GM23338 (cell line): ENCODE measurements at regions not wholly inside any gene's neighbourhood (a gene's known extent, or its start where the extent isn't known, plus 50 kb on each side); places are given as distances from the start of the nearest gene placed in this dataset.

Source experiments
- ATAC-seq: fragments of 200-7000 bp; cut with Tn5 transposase; 3 replicates; pipeline ENCODE4 v1.9.1; 2020
- DNase-seq: peaks from one replicate; pipeline ENCODE4 v3.0.0-alpha.2; 2015; ENCODE audit warnings: low spot score
- H2AFZ ChIP-seq: fragments of 200-600 bp; sonication (generic); 2 replicates; pipeline ENCODE4 v1.8.0; 2016; ENCODE audit warnings: antibody characterized with exemption, mild to moderate bottlenecking, moderate library complexity
- H3F3A ChIP-seq: fragments of 200-600 bp; sonication (generic); replicated peaks from 2 replicates; pipeline ENCODE4 v1.8.0; 2017; ENCODE audit warnings: antibody characterized with exemption, mixed run types, low read depth
- H3K27ac ChIP-seq: fragments of 200-600 bp; sonication (generic); 2 replicates; pipeline ENCODE4 v1.6.1; 2016; ENCODE audit warnings: low read depth
- H3K27me3 ChIP-seq: fragments of 200-600 bp; sonication (generic); 2 replicates; pipeline ENCODE4 v1.8.0; 2016; ENCODE audit warnings: mild to moderate bottlenecking, mixed run types, moderate library complexity; ENCODE audit not compliant: insufficient read depth
- H3K36me3 ChIP-seq: fragments of 200-600 bp; sonication (generic); 2 replicates; pipeline ENCODE4 v1.8.0; 2016; ENCODE audit warnings: mild to moderate bottlenecking; ENCODE audit not compliant: insufficient read depth
- H3K4me1 ChIP-seq: fragments of 200-600 bp; sonication (generic); 2 replicates; pipeline ENCODE4 v1.8.0; 2016; ENCODE audit warnings: mild to moderate bottlenecking, moderate library complexity; ENCODE audit not compliant: insufficient read depth
- H3K4me2 ChIP-seq: fragments of 200-600 bp; sonication (generic); 2 replicates; pipeline ENCODE4 v1.7.1; 2017; ENCODE audit warnings: mixed run types
- H3K4me3 ChIP-seq: fragments of 200-600 bp; sonication (generic); 2 replicates; pipeline ENCODE4 v1.6.1; 2016; ENCODE audit warnings: mixed run types
- H3K79me2 ChIP-seq: fragments of 200-600 bp; sonication (generic); replicated peaks from 2 replicates; pipeline ENCODE4 v1.8.0; 2017; ENCODE audit warnings: mild to moderate bottlenecking; ENCODE audit not compliant: insufficient read depth
- H3K9me2 ChIP-seq: fragments of 200-600 bp; sonication (generic); 2 replicates; pipeline ENCODE4 v1.8.0; 2017; ENCODE audit not compliant: insufficient read depth
- H4K20me1 ChIP-seq: fragments of 200-600 bp; sonication (generic); replicated peaks from 2 replicates; pipeline ENCODE4 v1.8.0; 2017; ENCODE audit warnings: mild to moderate bottlenecking; ENCODE audit not compliant: insufficient read depth
- H3K27ac Mint-ChIP-seq: 2 replicates; pipeline ENCODE4 v1.8.0; 2020; ENCODE audit warnings: inconsistent platforms, mild to moderate bottlenecking, moderate library complexity, mixed read lengths
- H3K27me3 Mint-ChIP-seq: 3 replicates; pipeline ENCODE4 v1.8.0; 2022; ENCODE audit warnings: low read depth, mild to moderate bottlenecking, moderate library complexity, mixed read lengths, inconsistent platforms; ENCODE audit not compliant: insufficient read depth, poor library complexity
- H3K36me3 Mint-ChIP-seq: 3 replicates; pipeline ENCODE4 v1.8.0; 2021; ENCODE audit warnings: low read depth, mild to moderate bottlenecking, inconsistent platforms, moderate library complexity, mixed read lengths
- H3K4me1 Mint-ChIP-seq: 3 replicates; pipeline ENCODE4 v1.8.0; 2020; ENCODE audit warnings: mild to moderate bottlenecking, inconsistent platforms, mixed read lengths
- H3K4me3 Mint-ChIP-seq: 3 replicates; pipeline ENCODE4 v1.8.0; 2021; ENCODE audit warnings: moderate library complexity, mild to moderate bottlenecking, inconsistent platforms, mixed read lengths
- H3K9me3 Mint-ChIP-seq: 3 replicates; pipeline ENCODE4 v1.8.0; 2020; ENCODE audit warnings: moderate library complexity, mild to moderate bottlenecking, inconsistent platforms, mixed read lengths
- CREB1 ChIP-seq: fragments of 250-450 bp; sonication (Bioruptor Pico); IDR thresholded peaks from 2 replicates; pipeline ENCODE4 v1.5.0; 2020; ENCODE audit warnings: low read depth, mild to moderate bottlenecking, moderate library complexity
- EZH2 ChIP-seq: fragments of 200-600 bp; sonication (generic); IDR thresholded peaks from one replicate; pipeline ENCODE4 v1.8.0; 2017; ENCODE audit warnings: antibody characterized with exemption, mild to moderate bottlenecking, low read depth; ENCODE audit not compliant: unreplicated experiment
- NANOG ChIP-seq: IDR thresholded peaks from 2 replicates; pipeline ENCODE4 v1.6.1; 2016; ENCODE audit warnings: antibody characterized with exemption, borderline replicate concordance
- POLR2AphosphoS5 ChIP-seq: IDR thresholded peaks from 2 replicates; pipeline ENCODE4 v1.6.1; 2016; ENCODE audit warnings: antibody characterized with exemption, low read depth
- STAT1 ChIP-seq: IDR thresholded peaks from one replicate; pipeline ENCODE4 v1.6.1; 2016; ENCODE audit warnings: antibody characterized with exemption; ENCODE audit not compliant: unreplicated experiment
- ZNF114 ChIP-seq: fragments of 250-450 bp; sonication (Bioruptor Pico); IDR thresholded peaks from 2 replicates; pipeline ENCODE4 v1.5.0; 2020; ENCODE audit warnings: mild to moderate bottlenecking, moderate library complexity
- ZNF331 ChIP-seq: fragments of 250-450 bp; sonication (Bioruptor Pico); IDR thresholded peaks from 2 replicates; pipeline ENCODE4 v1.5.0; 2020; ENCODE audit warnings: low read depth, mild to moderate bottlenecking, moderate library complexity
- TF ChIP-seq, protein P1 (sequence below), 2 experiments: fragments of 200-600 bp in 1 of 2; sonication (generic) in 1 of 2; conservative IDR thresholded peaks; 2 replicates each; pipeline versions ENCODE4 v1.5.1 to v1.6.1; 2016 to 2017; ENCODE audit warnings: antibody characterized with exemption in 2 of 2, low read depth in 2 of 2, mild to moderate bottlenecking in 2 of 2, moderate library complexity in 1 of 2
- TF ChIP-seq, protein P2 (sequence below): IDR thresholded peaks from one replicate; pipeline ENCODE4 v1.6.1; 2018; ENCODE audit warnings: antibody characterized with exemption; ENCODE audit not compliant: unreplicated experiment
- TF ChIP-seq, protein P3 (sequence below): IDR thresholded peaks from 2 replicates; pipeline ENCODE4 v1.6.1; 2016; ENCODE audit warnings: antibody characterized with exemption

DNA sequence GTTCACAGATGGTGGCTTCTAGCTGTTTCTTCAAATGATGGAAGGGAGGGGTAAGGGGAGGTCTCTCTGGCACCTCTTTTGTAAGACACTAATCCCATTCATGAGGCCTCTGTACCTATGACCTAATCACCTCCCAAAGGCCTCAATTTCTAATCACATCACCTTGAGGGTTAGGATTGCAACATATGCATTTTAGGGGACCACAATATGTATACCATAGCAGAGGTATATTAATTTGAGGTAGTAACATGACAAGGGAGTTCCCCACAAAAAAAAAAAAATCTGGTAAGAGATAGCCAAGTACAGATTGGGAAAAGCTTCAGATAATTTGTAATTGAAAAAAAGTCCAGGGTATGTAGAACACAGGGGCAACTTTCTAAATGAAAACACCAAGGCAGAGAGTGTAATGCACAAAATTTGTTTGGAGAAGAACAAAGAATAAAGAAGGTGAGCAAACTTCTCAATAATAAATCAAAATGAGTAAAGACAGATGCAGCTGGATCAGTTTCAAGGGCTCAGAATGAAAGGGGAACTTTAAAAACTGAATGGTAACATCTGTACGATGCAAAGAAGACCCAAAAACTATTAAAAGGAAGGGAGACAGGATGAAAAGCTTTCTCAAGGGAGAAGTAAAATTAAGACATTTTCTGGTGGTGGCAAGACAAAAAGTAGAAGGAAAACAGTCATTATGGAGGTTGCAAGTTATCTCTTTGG, 125.5 kb upstream of the DCN start:
- H3K27me3 ChIP-seq: no peaks in the 10 kb centered on the region
- H3K36me3 ChIP-seq: no peaks in the 10 kb centered on the region
- H3K4me1 ChIP-seq: peaks cover 19% of the 10 kb centered on the region
- no peak overlapping the region for H3K4me2 ChIP-seq
- no peak overlapping the region for H3K27ac ChIP-seq
- no peaks in the 10 kb centered on the region for H3K27me3 Mint-ChIP-seq
- no peaks in the 10 kb centered on the region for H3K36me3 Mint-ChIP-seq
- no peak overlapping the region for H3K27ac Mint-ChIP-seq
- H3F3A ChIP-seq: no peaks in the 10 kb centered on the region
- ATAC-seq (no peak), DNase-seq (no peak)
- no peaks in the 10 kb centered on the region for H3K9me3 Mint-ChIP-seq
- H3K4me3 ChIP-seq: no peak overlapping the region
- no peaks in the 10 kb centered on the region for H4K20me1 ChIP-seq
- no peaks in the 10 kb centered on the region for H3K79me2 ChIP-seq
- peak overlapping the region; percentile 53; the same call in 1 of the 2 replicates for H2AFZ ChIP-seq
- no peaks in the 10 kb centered on the region for H3K9me2 ChIP-seq
- H3K4me1 Mint-ChIP-seq: peaks cover 15% of the 10 kb centered on the region
- TF ChIP-seq POLR2AphosphoS5 (no peak), ZNF331 (CRISPR knock-in tag) (no peak), NANOG (no peak), EZH2 (no peak), ZNF114 (CRISPR knock-in tag) (no peak), CREB1 (CRISPR knock-in tag) (no peak)
- TF ChIP-seq, protein P1, sequence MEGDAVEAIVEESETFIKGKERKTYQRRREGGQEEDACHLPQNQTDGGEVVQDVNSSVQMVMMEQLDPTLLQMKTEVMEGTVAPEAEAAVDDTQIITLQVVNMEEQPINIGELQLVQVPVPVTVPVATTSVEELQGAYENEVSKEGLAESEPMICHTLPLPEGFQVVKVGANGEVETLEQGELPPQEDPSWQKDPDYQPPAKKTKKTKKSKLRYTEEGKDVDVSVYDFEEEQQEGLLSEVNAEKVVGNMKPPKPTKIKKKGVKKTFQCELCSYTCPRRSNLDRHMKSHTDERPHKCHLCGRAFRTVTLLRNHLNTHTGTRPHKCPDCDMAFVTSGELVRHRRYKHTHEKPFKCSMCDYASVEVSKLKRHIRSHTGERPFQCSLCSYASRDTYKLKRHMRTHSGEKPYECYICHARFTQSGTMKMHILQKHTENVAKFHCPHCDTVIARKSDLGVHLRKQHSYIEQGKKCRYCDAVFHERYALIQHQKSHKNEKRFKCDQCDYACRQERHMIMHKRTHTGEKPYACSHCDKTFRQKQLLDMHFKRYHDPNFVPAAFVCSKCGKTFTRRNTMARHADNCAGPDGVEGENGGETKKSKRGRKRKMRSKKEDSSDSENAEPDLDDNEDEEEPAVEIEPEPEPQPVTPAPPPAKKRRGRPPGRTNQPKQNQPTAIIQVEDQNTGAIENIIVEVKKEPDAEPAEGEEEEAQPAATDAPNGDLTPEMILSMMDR (conservative IDR thresholded peaks at IDR 0.05; ENCODE audit: low read depth in 2 of 2): no peak
- no peak overlapping the region for H3K4me3 Mint-ChIP-seq

DNA sequence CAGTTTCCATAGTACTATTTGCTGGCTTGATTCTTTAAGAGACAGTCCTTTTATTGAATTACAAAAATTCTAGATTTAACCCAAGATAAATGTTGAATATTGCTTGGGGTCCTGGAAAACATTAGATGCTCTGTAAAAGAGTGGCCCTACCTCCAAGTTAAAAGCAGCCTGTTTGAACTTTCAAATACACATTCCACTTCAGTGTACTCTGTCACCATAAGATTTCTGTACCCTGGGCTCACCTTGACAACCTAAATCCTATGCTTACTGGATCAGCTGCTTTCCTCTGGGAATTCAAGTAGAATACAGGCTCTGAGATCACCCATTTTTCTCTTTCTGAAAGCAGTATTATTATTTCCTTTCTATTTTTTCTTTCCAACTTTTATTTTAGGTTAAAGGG, 107.7 kb upstream of the DCN start:
- DNase-seq (no peak), ATAC-seq (no peak)
- no peaks in the 10 kb centered on the region for H3K27me3 ChIP-seq
- no peaks in the 10 kb centered on the region for H3K79me2 ChIP-seq
- H4K20me1 ChIP-seq: no peaks in the 10 kb centered on the region
- H2AFZ ChIP-seq: no peak overlapping the region
- no peak overlapping the region for H3K4me2 ChIP-seq
- Mint-ChIP-seq H3K4me3 (no peak overlapping the region), H3K4me1 (peaks cover 2% of the 10 kb centered on the region; the same call in 1 of the 3 replicates), H3K36me3 (no peaks in the 10 kb centered on the region), H3K27ac (no peak overlapping the region), H3K27me3 (no peaks in the 10 kb centered on the region), H3K9me3 (no peaks in the 10 kb centered on the region)
- H3K4me3 ChIP-seq: no peak overlapping the region
- no peak overlapping the region for H3K27ac ChIP-seq
- H3K9me2 ChIP-seq: peaks cover 4% of the 10 kb centered on the region; the same call in 1 of the 2 replicates
- H3K36me3 ChIP-seq: no peaks in the 10 kb centered on the region
- H3K4me1 ChIP-seq: no peaks in the 10 kb centered on the region
- no peaks in the 10 kb centered on the region for H3F3A ChIP-seq
- TF ChIP-seq, protein P2, sequence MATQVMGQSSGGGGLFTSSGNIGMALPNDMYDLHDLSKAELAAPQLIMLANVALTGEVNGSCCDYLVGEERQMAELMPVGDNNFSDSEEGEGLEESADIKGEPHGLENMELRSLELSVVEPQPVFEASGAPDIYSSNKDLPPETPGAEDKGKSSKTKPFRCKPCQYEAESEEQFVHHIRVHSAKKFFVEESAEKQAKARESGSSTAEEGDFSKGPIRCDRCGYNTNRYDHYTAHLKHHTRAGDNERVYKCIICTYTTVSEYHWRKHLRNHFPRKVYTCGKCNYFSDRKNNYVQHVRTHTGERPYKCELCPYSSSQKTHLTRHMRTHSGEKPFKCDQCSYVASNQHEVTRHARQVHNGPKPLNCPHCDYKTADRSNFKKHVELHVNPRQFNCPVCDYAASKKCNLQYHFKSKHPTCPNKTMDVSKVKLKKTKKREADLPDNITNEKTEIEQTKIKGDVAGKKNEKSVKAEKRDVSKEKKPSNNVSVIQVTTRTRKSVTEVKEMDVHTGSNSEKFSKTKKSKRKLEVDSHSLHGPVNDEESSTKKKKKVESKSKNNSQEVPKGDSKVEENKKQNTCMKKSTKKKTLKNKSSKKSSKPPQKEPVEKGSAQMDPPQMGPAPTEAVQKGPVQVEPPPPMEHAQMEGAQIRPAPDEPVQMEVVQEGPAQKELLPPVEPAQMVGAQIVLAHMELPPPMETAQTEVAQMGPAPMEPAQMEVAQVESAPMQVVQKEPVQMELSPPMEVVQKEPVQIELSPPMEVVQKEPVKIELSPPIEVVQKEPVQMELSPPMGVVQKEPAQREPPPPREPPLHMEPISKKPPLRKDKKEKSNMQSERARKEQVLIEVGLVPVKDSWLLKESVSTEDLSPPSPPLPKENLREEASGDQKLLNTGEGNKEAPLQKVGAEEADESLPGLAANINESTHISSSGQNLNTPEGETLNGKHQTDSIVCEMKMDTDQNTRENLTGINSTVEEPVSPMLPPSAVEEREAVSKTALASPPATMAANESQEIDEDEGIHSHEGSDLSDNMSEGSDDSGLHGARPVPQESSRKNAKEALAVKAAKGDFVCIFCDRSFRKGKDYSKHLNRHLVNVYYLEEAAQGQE: no peak
- TF ChIP-seq NANOG (no peak), EZH2 (no peak), STAT1 (no peak), ZNF114 (CRISPR knock-in tag) (no peak), ZNF331 (CRISPR knock-in tag) (no peak), CREB1 (CRISPR knock-in tag) (no peak), POLR2AphosphoS5 (no peak)
- TF ChIP-seq, protein P3, sequence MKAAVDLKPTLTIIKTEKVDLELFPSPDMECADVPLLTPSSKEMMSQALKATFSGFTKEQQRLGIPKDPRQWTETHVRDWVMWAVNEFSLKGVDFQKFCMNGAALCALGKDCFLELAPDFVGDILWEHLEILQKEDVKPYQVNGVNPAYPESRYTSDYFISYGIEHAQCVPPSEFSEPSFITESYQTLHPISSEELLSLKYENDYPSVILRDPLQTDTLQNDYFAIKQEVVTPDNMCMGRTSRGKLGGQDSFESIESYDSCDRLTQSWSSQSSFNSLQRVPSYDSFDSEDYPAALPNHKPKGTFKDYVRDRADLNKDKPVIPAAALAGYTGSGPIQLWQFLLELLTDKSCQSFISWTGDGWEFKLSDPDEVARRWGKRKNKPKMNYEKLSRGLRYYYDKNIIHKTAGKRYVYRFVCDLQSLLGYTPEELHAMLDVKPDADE: no peak
- TF ChIP-seq, protein P1 (conservative IDR thresholded peaks at IDR 0.05; ENCODE audit: low read depth in 2 of 2): no peak
